Sigmoid colon (tissue), 6 donors: ENCODE measurements at regions not wholly inside any gene's neighbourhood (a gene's known extent, or its start where the extent isn't known, plus 50 kb on each side); places are given as distances from the start of the nearest gene placed in this dataset.

Source experiments
- DNase-seq: peaks from one replicate; pipeline ENCODE4 v3.0.0-alpha.2; 2019
- H3K27ac ChIP-seq, 4 donors: fragments of 200-600 bp; sonication (generic); one replicate each; pipeline ENCODE4 v1.5.1; 2016 to 2019; ENCODE audit warnings: mild to moderate bottlenecking in 1 of 4
- H3K27me3 ChIP-seq, 3 donors: fragments of 200-600 bp; sonication (generic); one replicate each; pipeline ENCODE4 v1.5.1; 2019; ENCODE audit warnings: mild to moderate bottlenecking in 1 of 3
- H3K36me3 ChIP-seq, 4 donors: fragments of 200-600 bp; sonication (generic); one replicate each; pipeline ENCODE4 v1.5.1; 2016 to 2019
- H3K4me1 ChIP-seq, 4 donors: fragments of 200-600 bp; sonication (generic); one replicate each; pipeline ENCODE4 v1.5.1; 2017 to 2019
- H3K4me3 ChIP-seq, 4 donors: fragments of 200-600 bp; sonication (generic); one replicate each; pipeline ENCODE4 v1.5.1; 2017 to 2019; ENCODE audit warnings: mild to moderate bottlenecking in 2 of 4, moderate library complexity in 1 of 4
- H3K9me3 ChIP-seq, 4 donors: fragments of 200-600 bp in 3 of 4; sonication (generic) in 3 of 4; one replicate each; pipeline versions ENCODE4 v1.5.1 to v1.6.1; 2013 to 2019
- EP300 ChIP-seq, 4 donors: sonication (generic); formaldehyde crosslinking; IDR thresholded peaks; one replicate each; pipeline ENCODE4 v1.6.1; 2017; ENCODE audit warnings: antibody characterized with exemption in 4 of 4
- POLR2A ChIP-seq, 2 donors: fragments of 450-650 bp; IDR thresholded peaks; one replicate each; pipeline ENCODE4 v1.6.1; 2016; ENCODE audit warnings: antibody characterized with exemption in 2 of 2, mild to moderate bottlenecking in 2 of 2, moderate library complexity in 2 of 2
- POLR2AphosphoS5 ChIP-seq, 4 donors: sonication (generic); formaldehyde crosslinking; IDR thresholded peaks; one replicate each; pipeline ENCODE4 v1.6.1; 2017; ENCODE audit warnings: antibody characterized with exemption in 4 of 4
- WGBS, 2 donors: extraction: QIAGEN DNeasy Blood & Tissue Kit; methylation state at CpG; one replicate each; pipeline ENCODE4 v1.1.7; 2013; 5-methylcytosine and 5-hydroxymethylcytosine counted together
- intact Hi-C: fragments of 100-400 bp; cut with DNase I; formaldehyde crosslinking; loops from one replicate; pipeline ENCODE4 v1.15.1; 2023
- TF ChIP-seq, protein P1 (sequence below), 4 experiments: fragments of 450-650 bp in 3 of 4; fragments of 200-600 bp in 1 of 4; IDR thresholded peaks; one replicate each; pipeline ENCODE4 v1.5.1; 2016 to 2019; ENCODE audit warnings: antibody characterized with exemption in 4 of 4, mild to moderate bottlenecking in 3 of 4, moderate library complexity in 2 of 4
- donor health status: healthy with polysubstance abuse.
- donor health status: healthy.

DNA sequence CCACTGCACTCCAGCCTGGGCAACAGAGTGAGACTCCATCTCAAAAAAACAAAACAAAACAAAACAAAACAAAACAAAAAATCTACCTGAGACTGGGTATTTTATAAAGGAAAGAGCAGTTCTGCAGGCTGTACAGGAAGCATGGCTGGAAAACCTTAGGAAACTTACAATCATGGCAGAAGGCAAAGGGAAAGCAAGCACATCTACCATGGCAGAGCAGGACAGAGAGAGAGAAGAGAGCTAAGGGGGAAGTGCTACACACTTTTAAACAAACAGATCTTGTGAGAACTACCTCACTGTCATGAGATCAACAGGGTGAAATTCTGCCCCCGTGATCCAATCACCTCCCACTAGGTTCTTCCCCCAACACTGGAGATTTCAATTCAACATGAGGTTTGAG lies 198.3 kb upstream of the SAMSN1 start:
- intact Hi-C loops = no loop called here
- Histone ChIP-seq H3K27ac (no peak overlapping the region), H3K9me3 (no peaks in the 10 kb centered on the region), H3K4me1 (no peaks in the 10 kb centered on the region), H3K4me3 (no peak overlapping the region), H3K36me3 (no peaks in the 10 kb centered on the region), H3K27me3 (no peaks in the 10 kb centered on the region)
- TF ChIP-seq POLR2A (IDR thresholded peaks at IDR 0.05) = no peak
- TF ChIP-seq POLR2AphosphoS5 (IDR thresholded peaks at IDR 0.05) = no peak
- TF ChIP-seq, protein P1, sequence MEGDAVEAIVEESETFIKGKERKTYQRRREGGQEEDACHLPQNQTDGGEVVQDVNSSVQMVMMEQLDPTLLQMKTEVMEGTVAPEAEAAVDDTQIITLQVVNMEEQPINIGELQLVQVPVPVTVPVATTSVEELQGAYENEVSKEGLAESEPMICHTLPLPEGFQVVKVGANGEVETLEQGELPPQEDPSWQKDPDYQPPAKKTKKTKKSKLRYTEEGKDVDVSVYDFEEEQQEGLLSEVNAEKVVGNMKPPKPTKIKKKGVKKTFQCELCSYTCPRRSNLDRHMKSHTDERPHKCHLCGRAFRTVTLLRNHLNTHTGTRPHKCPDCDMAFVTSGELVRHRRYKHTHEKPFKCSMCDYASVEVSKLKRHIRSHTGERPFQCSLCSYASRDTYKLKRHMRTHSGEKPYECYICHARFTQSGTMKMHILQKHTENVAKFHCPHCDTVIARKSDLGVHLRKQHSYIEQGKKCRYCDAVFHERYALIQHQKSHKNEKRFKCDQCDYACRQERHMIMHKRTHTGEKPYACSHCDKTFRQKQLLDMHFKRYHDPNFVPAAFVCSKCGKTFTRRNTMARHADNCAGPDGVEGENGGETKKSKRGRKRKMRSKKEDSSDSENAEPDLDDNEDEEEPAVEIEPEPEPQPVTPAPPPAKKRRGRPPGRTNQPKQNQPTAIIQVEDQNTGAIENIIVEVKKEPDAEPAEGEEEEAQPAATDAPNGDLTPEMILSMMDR (IDR thresholded peaks at IDR 0.05) = no peak
- TF ChIP-seq EP300 (IDR thresholded peaks at IDR 0.05) = no peak
- 90 to 98% methylated on average over 1 of the region's 1 CpG for WGBS, 2 donors
- DNase-seq = no peak

DNA sequence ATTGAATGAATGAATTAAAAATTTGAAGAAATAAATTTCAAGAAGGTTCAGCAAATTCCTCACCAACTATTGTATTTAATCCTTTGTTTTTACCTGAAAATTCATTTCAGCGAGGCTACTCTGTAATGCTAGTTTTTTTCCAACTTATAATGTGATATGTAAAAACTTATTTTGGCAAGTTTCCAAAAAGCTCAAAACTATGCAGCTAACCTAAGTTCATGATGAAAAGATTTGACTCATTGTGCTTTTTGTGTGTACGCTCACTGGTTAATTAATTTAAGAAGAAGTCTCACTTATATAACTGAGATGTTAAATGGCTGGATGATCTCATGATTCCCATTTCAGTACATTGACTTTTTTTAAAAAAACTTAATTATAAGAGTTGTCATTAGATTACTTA lies 196.0 kb upstream of the SAMSN1 start:
- H3K4me3 ChIP-seq = no peak overlapping the region
- DNase-seq = no peak
- H3K4me1 ChIP-seq = no peaks in the 10 kb centered on the region
- no peak overlapping the region for H3K27ac ChIP-seq
- H3K9me3 ChIP-seq = no peaks in the 10 kb centered on the region
- WGBS, 2 donors = 95 to 99% methylated on average over 2 of the region's 2 CpGs
- H3K27me3 ChIP-seq = no peaks in the 10 kb centered on the region
- intact Hi-C loops = no loop called here
- H3K36me3 ChIP-seq = no peaks in the 10 kb centered on the region
- TF ChIP-seq, protein P1 (IDR thresholded peaks at IDR 0.05) = no peak
- TF ChIP-seq POLR2A (IDR thresholded peaks at IDR 0.05) = no peak
- no peak for TF ChIP-seq EP300 (IDR thresholded peaks at IDR 0.05)
- no peak for TF ChIP-seq POLR2AphosphoS5 (IDR thresholded peaks at IDR 0.05)

DNA sequence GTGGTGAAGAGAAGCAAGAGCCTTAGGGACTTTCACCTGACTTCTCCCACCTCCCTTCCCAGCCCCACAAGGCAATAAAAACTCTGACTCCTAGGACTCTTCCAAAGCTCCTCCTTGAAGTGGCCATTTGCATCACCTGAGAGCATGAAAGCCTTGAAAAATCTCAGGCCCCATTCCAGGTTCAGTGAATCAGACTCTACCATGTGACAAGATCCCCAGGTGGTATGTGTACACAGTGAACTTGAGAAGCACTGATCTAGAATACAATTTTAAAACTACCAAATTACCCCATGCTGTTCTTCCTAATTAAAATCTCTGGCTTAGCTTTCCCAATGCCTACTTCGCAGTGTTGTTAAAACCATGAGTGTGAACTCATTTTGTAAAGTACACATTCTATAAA lies 195.1 kb upstream of the SAMSN1 start:
- Histone ChIP-seq H3K9me3 (no peaks in the 10 kb centered on the region), H3K4me1 (no peaks in the 10 kb centered on the region), H3K27ac (no peak overlapping the region), H3K27me3 (no peaks in the 10 kb centered on the region), H3K4me3 (no peak overlapping the region), H3K36me3 (no peaks in the 10 kb centered on the region)
- intact Hi-C loops = no loop called here
- no peak for DNase-seq
- WGBS, 2 donors = 86 to 94% methylated on average over 1 of the region's 1 CpG
- no peak for TF ChIP-seq POLR2AphosphoS5 (IDR thresholded peaks at IDR 0.05)
- TF ChIP-seq, protein P1 (IDR thresholded peaks at IDR 0.05) = no peak
- no peak for TF ChIP-seq POLR2A (IDR thresholded peaks at IDR 0.05)
- TF ChIP-seq EP300 (IDR thresholded peaks at IDR 0.05) = no peak

DNA sequence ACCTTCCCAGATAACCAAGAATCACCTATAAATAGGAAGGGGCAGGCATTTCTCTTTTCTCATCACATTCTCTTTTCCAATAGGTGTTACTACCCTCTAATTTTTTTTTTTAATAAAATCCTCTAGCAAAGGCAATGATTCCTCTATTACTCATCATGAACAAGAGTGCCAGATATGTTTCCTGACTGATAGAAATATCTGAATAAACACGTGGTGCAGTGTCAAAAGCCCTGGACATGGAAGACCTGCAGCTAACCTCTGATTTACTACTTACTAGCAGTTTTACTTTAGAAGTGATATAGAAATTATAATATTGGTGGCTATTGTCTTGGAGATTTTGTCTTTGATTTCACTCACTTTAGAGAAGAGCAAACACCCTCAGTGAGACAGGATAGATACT lies 194.6 kb upstream of the SAMSN1 start:
- Histone ChIP-seq H3K36me3 (no peaks in the 10 kb centered on the region), H3K27me3 (no peaks in the 10 kb centered on the region), H3K27ac (no peak overlapping the region), H3K9me3 (no peaks in the 10 kb centered on the region), H3K4me1 (no peaks in the 10 kb centered on the region), H3K4me3 (no peak overlapping the region)
- 69 to 71% methylated on average over 1 of the region's 1 CpG for WGBS, 2 donors
- DNase-seq = no peak
- TF ChIP-seq POLR2AphosphoS5 (IDR thresholded peaks at IDR 0.05) (no peak), POLR2A (IDR thresholded peaks at IDR 0.05) (no peak), EP300 (IDR thresholded peaks at IDR 0.05) (no peak)
- TF ChIP-seq, protein P1 (IDR thresholded peaks at IDR 0.05) = no peak
- intact Hi-C loops = no loop called here

DNA sequence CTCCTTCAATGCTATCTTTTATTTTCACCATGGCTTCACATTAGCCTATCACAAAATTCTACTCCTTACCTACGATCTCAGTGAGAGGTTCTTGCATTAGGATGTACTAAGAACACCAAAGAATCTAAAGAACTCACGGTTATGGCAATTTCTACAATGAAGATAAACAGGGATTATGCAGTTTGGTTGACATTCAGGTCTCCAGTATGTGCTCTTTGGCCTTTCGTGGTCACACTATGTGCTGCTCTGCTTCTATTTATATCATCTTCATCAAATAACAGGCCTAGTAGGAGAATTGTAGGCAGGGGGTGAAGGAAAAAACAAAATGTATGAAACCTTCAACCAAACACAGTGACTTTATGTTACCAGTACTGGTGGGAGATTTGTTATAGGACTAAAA lies 194.0 kb upstream of the SAMSN1 start:
- TF ChIP-seq, protein P1 (IDR thresholded peaks at IDR 0.05) = no peak
- TF ChIP-seq EP300 (IDR thresholded peaks at IDR 0.05) = no peak
- TF ChIP-seq POLR2A (IDR thresholded peaks at IDR 0.05) = no peak
- TF ChIP-seq POLR2AphosphoS5 (IDR thresholded peaks at IDR 0.05) = no peak
- no peaks in the 10 kb centered on the region for H3K4me1 ChIP-seq
- intact Hi-C loops = no loop called here
- 94 to 99% methylated on average over 3 of the region's 3 CpGs for WGBS, 2 donors
- no peaks in the 10 kb centered on the region for H3K27me3 ChIP-seq
- H3K4me3 ChIP-seq = no peak overlapping the region
- H3K9me3 ChIP-seq = no peaks in the 10 kb centered on the region
- H3K36me3 ChIP-seq = no peaks in the 10 kb centered on the region
- no peak overlapping the region for H3K27ac ChIP-seq
- DNase-seq = no peak
